ENCODE measurements at regions not wholly inside any gene's neighbourhood (a gene's known extent, or its start where the extent isn't known, plus 50 kb on each side); places are given as distances from the start of the nearest gene placed in this dataset.

DNA sequence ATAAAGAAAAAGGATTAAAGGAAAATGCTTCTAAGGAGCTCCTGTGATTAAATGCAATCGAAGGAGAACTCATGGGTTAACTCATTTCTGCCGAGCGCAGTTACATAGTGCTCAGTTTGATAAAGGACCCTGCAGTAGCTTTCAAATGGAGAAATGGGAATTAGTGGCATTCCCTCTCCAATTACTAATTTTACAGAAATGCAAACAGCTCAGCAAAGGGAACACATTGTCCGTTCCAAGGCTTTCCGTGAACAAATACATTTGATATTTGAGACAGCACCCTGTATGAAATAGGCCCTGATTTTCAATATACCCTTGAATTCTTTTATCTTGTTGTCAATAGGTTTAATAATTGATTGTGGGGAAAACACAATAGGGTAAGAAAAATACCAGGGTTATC is 375.9 kb upstream of the TSHZ2 start:
- no peak overlapping the region for H2BK12ac ChIP-seq (ENCODE audit: low read depth, low read length)
- H3K9ac ChIP-seq (replicated peaks in 1 of 4; ENCODE audit: extremely low read depth in 1 of 4, low read depth in 3 of 4, low read length in 3 of 4): no peak overlapping the region
- no peak overlapping the region for H3K4me2 ChIP-seq (ENCODE audit: insufficient read depth in 1 of 2, low read depth in 2 of 2, low read length in 2 of 2)
- no peak overlapping the region for H3K56ac ChIP-seq (replicated peaks; ENCODE audit: insufficient read length, low read depth, low read length)
- H3K27me3 ChIP-seq (replicated peaks in 1 of 4; ENCODE audit: control insufficient read depth in 3 of 4, extremely low read depth in 1 of 4, insufficient read depth in 3 of 4, low read length in 3 of 4): no peaks in the 10 kb centered on the region
- no peaks in the 10 kb centered on the region for H3K9me3 ChIP-seq (ENCODE audit: insufficient read depth in 2 of 2, low read depth in 1 of 2, low read length in 1 of 2)
- no peak overlapping the region for H3K18ac ChIP-seq (ENCODE audit: extremely low read depth, low read length)
- no peak overlapping the region for H2BK20ac ChIP-seq (ENCODE audit: low read length)
- no peak overlapping the region for H3K4ac ChIP-seq (replicated peaks; ENCODE audit: insufficient read length, low read depth, low read length)
- H2BK5ac ChIP-seq (ENCODE audit: low read depth, low read length): no peak overlapping the region
- H4K8ac ChIP-seq (ENCODE audit: extremely low read depth, insufficient read depth, low read length): no peak overlapping the region
- H3K4me1 ChIP-seq (replicated peaks in 1 of 4; ENCODE audit: control insufficient read depth in 3 of 4, insufficient read depth in 4 of 4, low read length in 3 of 4): no peaks in the 10 kb centered on the region
- H3K27ac ChIP-seq (ENCODE audit: low read depth, low read length): no peak overlapping the region
- H4K5ac ChIP-seq (ENCODE audit: insufficient read length, low read depth, low read length): no peak overlapping the region
- H2BK120ac ChIP-seq (replicated peaks; ENCODE audit: low read depth, low read length): no peak overlapping the region
- H4K91ac ChIP-seq (replicated peaks; ENCODE audit: insufficient read length, low read length): no peak overlapping the region
- 97% methylated on average over 5 of the region's 5 CpGs; no CpG with 5 or more reads in 1 of the 2 experiments for WGBS, 2 experiments (ENCODE audit: extremely low coverage in 1 of 2, insufficient coverage in 1 of 2, insufficient read length in 1 of 2, insufficient replicate concordance in 2 of 2, low coverage in 1 of 2, low lambda C conversion rate in 2 of 2, missing lambda C conversion rate in 1 of 2)
- no peaks in the 10 kb centered on the region for H3K36me3 ChIP-seq (ENCODE audit: control insufficient read depth in 2 of 4, insufficient read depth in 4 of 4, low read length in 3 of 4)
- no peaks in the 10 kb centered on the region for H4K20me1 ChIP-seq (replicated peaks in 1 of 2; ENCODE audit: control insufficient read depth in 1 of 2, insufficient read depth in 2 of 2, low read length in 2 of 2)
- DNase-seq (ENCODE audit: low read depth in 1 of 2, low spot score in 2 of 2) (no peak), FAIRE-seq (no peak)
- H2AK5ac ChIP-seq (ENCODE audit: low read depth, low read length): no peak overlapping the region
- CTCF ChIA-PET (ENCODE audit: partially characterized antibody): interaction anchor here (0.9 kb wide), 1 partner anchor 284 kb away, joined by 3 read pairs; no protein-coding TSS in a partner anchor
- H3K4me3 ChIP-seq (ENCODE audit: extremely low read depth in 1 of 4, insufficient read depth in 2 of 4, low read depth in 3 of 4, low read length in 4 of 4): no peak overlapping the region
- no peak overlapping the region for H3K23ac ChIP-seq (ENCODE audit: insufficient read length)
- no peaks in the 10 kb centered on the region for H3K79me1 ChIP-seq (ENCODE audit: low read depth, low read length)
- no peak overlapping the region for H2BK15ac ChIP-seq (ENCODE audit: low read length)
- no peak overlapping the region for H3K14ac ChIP-seq (ENCODE audit: insufficient read length)
- POLR2A ChIA-PET (ENCODE audit: partially characterized antibody): no interaction called here
- no peaks in the 10 kb centered on the region for H3K79me2 ChIP-seq (ENCODE audit: control insufficient read depth in 1 of 2, insufficient read depth in 2 of 2, low read length in 2 of 2)
- H2AFZ ChIP-seq (ENCODE audit: low read length): no peak overlapping the region
- H3K23me2 ChIP-seq (ENCODE audit: low read depth, low read length): no peaks in the 10 kb centered on the region
- TF ChIP-seq JUND (IDR thresholded peaks at IDR 0.05; ENCODE audit: low read length) (no peak), SIRT6 (IDR thresholded peaks at IDR 0.05; ENCODE audit: low read length) (no peak), CBX8 (IDR thresholded peaks at IDR 0.05; ENCODE audit: borderline replicate concordance, low read depth, low read length) (no peak), POLR2AphosphoS5 (IDR thresholded peaks at IDR 0.05; ENCODE audit: low read depth, low read length) (no peak), TBP (IDR thresholded peaks at IDR 0.05; ENCODE audit: low read depth, low read length) (no peak), SAP30 (IDR thresholded peaks at IDR 0.05; ENCODE audit: insufficient read depth, insufficient replicate concordance, low read length) (no peak), TAF1 (IDR thresholded peaks at IDR 0.05; ENCODE audit: low read depth, low read length) (no peak), POU5F1 (IDR thresholded peaks at IDR 0.05; ENCODE audit: low read depth, low read length) (no peak), RXRA (IDR thresholded peaks at IDR 0.05; ENCODE audit: insufficient read depth, low read depth, low read length) (no peak)
- TF ChIP-seq, protein P1, sequence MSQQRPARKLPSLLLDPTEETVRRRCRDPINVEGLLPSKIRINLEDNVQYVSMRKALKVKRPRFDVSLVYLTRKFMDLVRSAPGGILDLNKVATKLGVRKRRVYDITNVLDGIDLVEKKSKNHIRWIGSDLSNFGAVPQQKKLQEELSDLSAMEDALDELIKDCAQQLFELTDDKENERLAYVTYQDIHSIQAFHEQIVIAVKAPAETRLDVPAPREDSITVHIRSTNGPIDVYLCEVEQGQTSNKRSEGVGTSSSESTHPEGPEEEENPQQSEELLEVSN (IDR thresholded peaks at IDR 0.05): no peak
- TF ChIP-seq, protein P2, sequence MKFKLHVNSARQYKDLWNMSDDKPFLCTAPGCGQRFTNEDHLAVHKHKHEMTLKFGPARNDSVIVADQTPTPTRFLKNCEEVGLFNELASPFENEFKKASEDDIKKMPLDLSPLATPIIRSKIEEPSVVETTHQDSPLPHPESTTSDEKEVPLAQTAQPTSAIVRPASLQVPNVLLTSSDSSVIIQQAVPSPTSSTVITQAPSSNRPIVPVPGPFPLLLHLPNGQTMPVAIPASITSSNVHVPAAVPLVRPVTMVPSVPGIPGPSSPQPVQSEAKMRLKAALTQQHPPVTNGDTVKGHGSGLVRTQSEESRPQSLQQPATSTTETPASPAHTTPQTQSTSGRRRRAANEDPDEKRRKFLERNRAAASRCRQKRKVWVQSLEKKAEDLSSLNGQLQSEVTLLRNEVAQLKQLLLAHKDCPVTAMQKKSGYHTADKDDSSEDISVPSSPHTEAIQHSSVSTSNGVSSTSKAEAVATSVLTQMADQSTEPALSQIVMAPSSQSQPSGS (IDR thresholded peaks at IDR 0.05; ENCODE audit: low read length): no peak
- TF ChIP-seq, protein P3, sequence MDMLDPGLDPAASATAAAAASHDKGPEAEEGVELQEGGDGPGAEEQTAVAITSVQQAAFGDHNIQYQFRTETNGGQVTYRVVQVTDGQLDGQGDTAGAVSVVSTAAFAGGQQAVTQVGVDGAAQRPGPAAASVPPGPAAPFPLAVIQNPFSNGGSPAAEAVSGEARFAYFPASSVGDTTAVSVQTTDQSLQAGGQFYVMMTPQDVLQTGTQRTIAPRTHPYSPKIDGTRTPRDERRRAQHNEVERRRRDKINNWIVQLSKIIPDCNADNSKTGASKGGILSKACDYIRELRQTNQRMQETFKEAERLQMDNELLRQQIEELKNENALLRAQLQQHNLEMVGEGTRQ (IDR thresholded peaks at IDR 0.05; ENCODE audit: low read length): no peak

All from H1 (cell line).